ENCODE measurements at regions not wholly inside any gene's neighbourhood (a gene's known extent, or its start where the extent isn't known, plus 50 kb on each side); places are given as distances from the start of the nearest gene placed in this dataset.

GRCh38 chr13:42394711-42395085 lies 122.7 kb downstream of the AKAP11 start:
- TF ChIP-seq, protein P1, sequence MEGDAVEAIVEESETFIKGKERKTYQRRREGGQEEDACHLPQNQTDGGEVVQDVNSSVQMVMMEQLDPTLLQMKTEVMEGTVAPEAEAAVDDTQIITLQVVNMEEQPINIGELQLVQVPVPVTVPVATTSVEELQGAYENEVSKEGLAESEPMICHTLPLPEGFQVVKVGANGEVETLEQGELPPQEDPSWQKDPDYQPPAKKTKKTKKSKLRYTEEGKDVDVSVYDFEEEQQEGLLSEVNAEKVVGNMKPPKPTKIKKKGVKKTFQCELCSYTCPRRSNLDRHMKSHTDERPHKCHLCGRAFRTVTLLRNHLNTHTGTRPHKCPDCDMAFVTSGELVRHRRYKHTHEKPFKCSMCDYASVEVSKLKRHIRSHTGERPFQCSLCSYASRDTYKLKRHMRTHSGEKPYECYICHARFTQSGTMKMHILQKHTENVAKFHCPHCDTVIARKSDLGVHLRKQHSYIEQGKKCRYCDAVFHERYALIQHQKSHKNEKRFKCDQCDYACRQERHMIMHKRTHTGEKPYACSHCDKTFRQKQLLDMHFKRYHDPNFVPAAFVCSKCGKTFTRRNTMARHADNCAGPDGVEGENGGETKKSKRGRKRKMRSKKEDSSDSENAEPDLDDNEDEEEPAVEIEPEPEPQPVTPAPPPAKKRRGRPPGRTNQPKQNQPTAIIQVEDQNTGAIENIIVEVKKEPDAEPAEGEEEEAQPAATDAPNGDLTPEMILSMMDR (optimal IDR thresholded peaks at IDR 0.05 in 1 of 3, IDR thresholded peaks at IDR 0.05 in 1 of 3, conservative IDR thresholded peaks at IDR 0.05 in 1 of 3; ENCODE audit: extremely low read depth in 1 of 3, insufficient read depth in 2 of 3, low read length in 3 of 3), result no peak
- no peak for TF ChIP-seq EZH2 (IDR thresholded peaks at IDR 0.05; ENCODE audit: low read length)

Measured in keratinocyte (primary cell).